ENCODE measurements at regions not wholly inside any gene's neighbourhood (a gene's known extent, or its start where the extent isn't known, plus 50 kb on each side); places are given as distances from the start of the nearest gene placed in this dataset.

DNA sequence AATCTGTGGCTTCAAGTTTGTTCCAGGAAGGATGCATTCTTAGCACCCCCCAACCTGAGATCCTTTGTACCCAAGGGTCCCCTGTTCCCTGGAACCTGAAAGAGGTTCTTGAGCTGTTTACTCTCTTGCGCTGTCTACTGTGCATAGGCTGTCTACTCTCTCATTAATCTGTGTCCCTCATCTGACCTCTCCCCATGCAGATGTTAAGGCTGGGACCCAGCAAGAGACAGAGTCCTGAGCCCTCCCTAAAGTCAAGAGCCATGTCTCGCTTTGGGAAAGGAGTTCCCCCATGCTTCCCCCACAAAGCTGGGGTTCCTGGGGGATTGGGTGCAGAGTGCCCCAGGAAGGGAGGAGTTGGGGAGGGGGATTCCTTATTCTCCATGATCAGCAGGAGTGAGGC is 312.9 kb downstream of the CYP26B1 start:
- peaks cover 13% of the 10 kb centered on the region for H3K27me3 Mint-ChIP-seq (ENCODE audit: unreplicated experiment)
- TF ChIP-seq, protein P1, sequence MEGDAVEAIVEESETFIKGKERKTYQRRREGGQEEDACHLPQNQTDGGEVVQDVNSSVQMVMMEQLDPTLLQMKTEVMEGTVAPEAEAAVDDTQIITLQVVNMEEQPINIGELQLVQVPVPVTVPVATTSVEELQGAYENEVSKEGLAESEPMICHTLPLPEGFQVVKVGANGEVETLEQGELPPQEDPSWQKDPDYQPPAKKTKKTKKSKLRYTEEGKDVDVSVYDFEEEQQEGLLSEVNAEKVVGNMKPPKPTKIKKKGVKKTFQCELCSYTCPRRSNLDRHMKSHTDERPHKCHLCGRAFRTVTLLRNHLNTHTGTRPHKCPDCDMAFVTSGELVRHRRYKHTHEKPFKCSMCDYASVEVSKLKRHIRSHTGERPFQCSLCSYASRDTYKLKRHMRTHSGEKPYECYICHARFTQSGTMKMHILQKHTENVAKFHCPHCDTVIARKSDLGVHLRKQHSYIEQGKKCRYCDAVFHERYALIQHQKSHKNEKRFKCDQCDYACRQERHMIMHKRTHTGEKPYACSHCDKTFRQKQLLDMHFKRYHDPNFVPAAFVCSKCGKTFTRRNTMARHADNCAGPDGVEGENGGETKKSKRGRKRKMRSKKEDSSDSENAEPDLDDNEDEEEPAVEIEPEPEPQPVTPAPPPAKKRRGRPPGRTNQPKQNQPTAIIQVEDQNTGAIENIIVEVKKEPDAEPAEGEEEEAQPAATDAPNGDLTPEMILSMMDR (IDR thresholded peaks at IDR 0.05; ENCODE audit: unreplicated experiment) = no peak
- no peaks in the 10 kb centered on the region for H3K4me1 Mint-ChIP-seq (ENCODE audit: low read depth, unreplicated experiment)
- BruUV-seq (replicated peaks) = no TSS peak
- H3K36me3 Mint-ChIP-seq (ENCODE audit: insufficient read depth, unreplicated experiment) = no peaks in the 10 kb centered on the region
- no peak overlapping the region for H3K27ac Mint-ChIP-seq (ENCODE audit: unreplicated experiment)
- H3K4me3 Mint-ChIP-seq (ENCODE audit: low read depth, unreplicated experiment) = no peak overlapping the region
- H3K9me3 Mint-ChIP-seq (ENCODE audit: low read depth, unreplicated experiment) = no peaks in the 10 kb centered on the region
- no peak for DNase-seq
- intact Hi-C loops (cut with micrococcal nuclease; ENCODE audit: unreplicated experiment) = no loop called here
- CTCF ChIA-PET = no interaction called here

- no peak overlapping the region for H3K4me3 Mint-ChIP-seq (ENCODE audit: low read depth, unreplicated experiment)
- DNase-seq = no peak
- H3K36me3 Mint-ChIP-seq (ENCODE audit: insufficient read depth, unreplicated experiment) = no peaks in the 10 kb centered on the region
- H3K9me3 Mint-ChIP-seq (ENCODE audit: low read depth, unreplicated experiment) = no peaks in the 10 kb centered on the region
- CTCF ChIA-PET = no interaction called here
- TF ChIP-seq, protein P1 (IDR thresholded peaks at IDR 0.05; ENCODE audit: unreplicated experiment) = no peak
- no TSS peak for BruUV-seq (replicated peaks)
- no peak overlapping the region for H3K27ac Mint-ChIP-seq (ENCODE audit: unreplicated experiment)
- intact Hi-C loops (cut with micrococcal nuclease; ENCODE audit: unreplicated experiment) = no loop called here
- peaks cover 13% of the 10 kb centered on the region for H3K27me3 Mint-ChIP-seq (ENCODE audit: unreplicated experiment)
- no peaks in the 10 kb centered on the region for H3K4me1 Mint-ChIP-seq (ENCODE audit: low read depth, unreplicated experiment)
Measured at GRCh38 chr2:71833855-71834560, 313.7 kb downstream of the CYP26B1 start.

DNA sequence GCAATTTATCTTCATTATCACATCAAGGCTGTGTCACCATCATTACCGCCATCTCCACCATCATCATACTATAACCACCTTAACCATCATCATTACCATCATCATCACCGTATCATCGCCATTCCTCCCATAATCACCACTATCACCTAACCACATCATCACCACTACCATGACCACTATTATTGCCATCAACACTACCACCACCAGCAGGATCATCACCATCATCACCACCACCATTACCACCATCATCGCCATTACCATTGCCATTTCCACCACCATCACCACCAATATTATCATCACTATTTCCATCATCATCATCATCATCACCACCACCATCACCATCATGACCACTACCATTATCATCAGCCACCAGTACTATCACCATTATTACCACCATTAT is 314.4 kb downstream of the CYP26B1 start:
- Mint-ChIP-seq H3K9me3 (ENCODE audit: low read depth, unreplicated experiment) (no peaks in the 10 kb centered on the region), H3K27ac (ENCODE audit: unreplicated experiment) (no peak overlapping the region), H3K36me3 (ENCODE audit: insufficient read depth, unreplicated experiment) (no peaks in the 10 kb centered on the region), H3K27me3 (ENCODE audit: unreplicated experiment) (peaks cover 13% of the 10 kb centered on the region), H3K4me1 (ENCODE audit: low read depth, unreplicated experiment) (no peaks in the 10 kb centered on the region), H3K4me3 (ENCODE audit: low read depth, unreplicated experiment) (no peak overlapping the region)
- intact Hi-C loops (cut with micrococcal nuclease; ENCODE audit: unreplicated experiment) = no loop called here
- no peak for DNase-seq
- TF ChIP-seq, protein P1 (IDR thresholded peaks at IDR 0.05; ENCODE audit: unreplicated experiment) = no peak
- CTCF ChIA-PET = no interaction called here
- no TSS peak for BruUV-seq (replicated peaks)

GRCh38 chr2:71832844-71833243 is 314.8 kb downstream of the CYP26B1 start:
- no TSS peak for BruUV-seq (replicated peaks)
- TF ChIP-seq, protein P1 (IDR thresholded peaks at IDR 0.05; ENCODE audit: unreplicated experiment) = no peak
- Mint-ChIP-seq H3K4me3 (ENCODE audit: low read depth, unreplicated experiment) (no peak overlapping the region), H3K4me1 (ENCODE audit: low read depth, unreplicated experiment) (no peaks in the 10 kb centered on the region), H3K27me3 (ENCODE audit: unreplicated experiment) (peaks cover 13% of the 10 kb centered on the region), H3K9me3 (ENCODE audit: low read depth, unreplicated experiment) (no peaks in the 10 kb centered on the region), H3K27ac (ENCODE audit: unreplicated experiment) (no peak overlapping the region), H3K36me3 (ENCODE audit: insufficient read depth, unreplicated experiment) (no peaks in the 10 kb centered on the region)
- intact Hi-C loops (cut with micrococcal nuclease; ENCODE audit: unreplicated experiment) = no loop called here
- no peak for DNase-seq
- CTCF ChIA-PET = interaction anchor here (1.6 kb wide), 1 partner anchor 19 kb away, joined by 3 read pairs; no protein-coding TSS in a partner anchor

Data from Calu3 (cell line).